Panc1 (cell line): ENCODE measurements at regions not wholly inside any gene's neighbourhood (a gene's known extent, or its start where the extent isn't known, plus 50 kb on each side); places are given as distances from the start of the nearest gene placed in this dataset.
"Not testable (repeated sequence)": the region's sequence is repeated elsewhere in the genome, so short reads cannot be mapped to it uniquely, and the experiment has no call there.

Experiments
- ATAC-seq: fragments of 200-7000 bp; cut with Tn5 transposase; 2 replicates; pipeline ENCODE4 v1.9.1; 2020; ENCODE audit warnings: mild to moderate bottlenecking, moderate library complexity
- BruUV-seq: library from RNA; stranded (reverse); fragments of 400-500 nt; replicated peaks from 2 replicates; lab custom pipeline; 2021; lab: Mats Ljungman, UMichigan
- CTCF ChIA-PET: fragments of 300-600 bp; sonication (Branson Sonifier 250); formaldehyde crosslinking; loops from one replicate; lab custom pipeline; 2022; ENCODE audit warnings: antibody characterized with exemption; lab: Charles Lee
- POLR2A ChIA-PET: fragments of 300-600 bp; sonication (Branson Sonifier 250); formaldehyde crosslinking; loops from one replicate; lab custom pipeline; 2022; ENCODE audit warnings: antibody characterized with exemption; lab: Charles Lee
- DNase-seq: peaks from one replicate; pipeline ENCODE4 v3.0.0-alpha.2; 2010; ENCODE audit warnings: low read depth, low spot score
- H3K27ac ChIP-seq: 2 replicates; pipeline ENCODE4 v1.5.1; 2011; ENCODE audit warnings: mild to moderate bottlenecking, low read length, inconsistent platforms
- H3K27me3 ChIP-seq: fragments of 200-500 bp; sonication (Bioruptor generic); 2 replicates; pipeline ENCODE4 v1.6.0; 2014; ENCODE audit warnings: low read length, inconsistent platforms; ENCODE audit not compliant: control insufficient read depth, insufficient read depth
- H3K36me3 ChIP-seq: fragments of 200-500 bp; sonication (Bioruptor generic); 2 replicates; pipeline ENCODE4 v1.5.1; 2014; ENCODE audit warnings: inconsistent platforms, mild to moderate bottlenecking, low read length, moderate library complexity; ENCODE audit not compliant: control insufficient read depth, insufficient read depth
- H3K4me1 ChIP-seq: 2 replicates; pipeline ENCODE4 v1.5.1; 2011; ENCODE audit warnings: inconsistent platforms, mild to moderate bottlenecking, low read length, moderate library complexity; ENCODE audit not compliant: control insufficient read depth, insufficient read depth
- H3K4me3 ChIP-seq, 2 experiments: 2 replicates each; pipeline ENCODE4 v1.5.1; 2011 to 2012; ENCODE audit warnings: low read depth in 2 of 2, low read length in 2 of 2, mild to moderate bottlenecking in 2 of 2, inconsistent platforms in 1 of 2, moderate library complexity in 1 of 2
- H3K9me3 ChIP-seq: fragments of 200-500 bp; sonication (Bioruptor generic); 2 replicates; pipeline ENCODE4 v1.5.1; 2014; ENCODE audit warnings: low read depth, mild to moderate bottlenecking, inconsistent platforms, low read length, moderate library complexity; ENCODE audit not compliant: control insufficient read depth, insufficient read depth
- POLR2AphosphoS5 ChIP-seq: IDR thresholded peaks from 2 replicates; pipeline ENCODE4 v1.6.1; 2012; ENCODE audit warnings: mild to moderate bottlenecking, low read depth, low read length, moderate library complexity
- REST ChIP-seq, 2 experiments: IDR thresholded peaks; 2 replicates each; pipeline ENCODE4 v1.6.1; 2011 to 2012; ENCODE audit warnings: low read depth in 2 of 2, control low read depth in 1 of 2, low read length in 1 of 2, mild to moderate bottlenecking in 1 of 2, moderate library complexity in 1 of 2; ENCODE audit not compliant: insufficient read depth in 1 of 2
- SIN3A ChIP-seq: IDR thresholded peaks from 2 replicates; pipeline ENCODE4 v1.6.1; 2012; ENCODE audit warnings: low read depth, mild to moderate bottlenecking, low read length, moderate library complexity, borderline replicate concordance; ENCODE audit not compliant: insufficient read depth
- TCF7L2 ChIP-seq: IDR thresholded peaks from 2 replicates; pipeline ENCODE4 v1.6.1; 2011; ENCODE audit warnings: mild to moderate bottlenecking, low read depth, low read length, inconsistent platforms
- in situ Hi-C: cut with HindIII; loops from 2 replicates; pipeline ENCODE4 v1.10.0; 2016; ENCODE audit warnings: low sequenced_read_pairs, low pct_unique_long_range_greater_than_20kb
- intact Hi-C: fragments of 100-400 bp; cut with micrococcal nuclease; formaldehyde crosslinking; loops from one replicate; pipeline ENCODE4 v1.10.0; 2022; ENCODE audit not compliant: unreplicated experiment
- TF ChIP-seq, protein P1 (sequence below): fragments of 450-650 bp; IDR thresholded peaks from 2 replicates; pipeline ENCODE4 v1.5.1; 2017; ENCODE audit warnings: mild to moderate bottlenecking

DNA sequence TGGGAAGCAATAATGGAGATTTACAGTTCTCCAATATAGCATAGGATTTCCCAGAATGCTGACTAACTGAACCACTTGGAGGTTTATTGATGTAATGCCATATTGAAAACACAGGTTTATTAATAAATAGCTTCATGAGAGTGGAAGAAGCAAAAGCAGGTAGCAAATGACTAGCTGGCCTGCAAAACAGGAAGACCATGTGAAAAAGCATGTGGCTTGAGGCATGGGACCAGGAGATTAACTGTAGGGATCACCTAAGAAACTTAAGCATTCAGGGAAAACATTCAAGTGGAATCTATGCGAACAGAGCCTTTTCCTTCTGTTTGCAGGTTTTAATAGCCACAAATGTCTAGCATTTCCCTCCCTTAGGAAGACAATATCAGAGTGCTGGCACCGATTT, 679.7 kb downstream of the ZEB2 start:
- ChIA-PET POLR2A (no interaction called here), CTCF (no interaction called here)
- H3K4me1 ChIP-seq, result no peaks in the 10 kb centered on the region
- intact Hi-C loops (no loop called here), in situ Hi-C loops (no loop called here)
- no TSS peak for BruUV-seq
- no peak for TF ChIP-seq SIN3A
- no peak for TF ChIP-seq POLR2AphosphoS5
- TF ChIP-seq TCF7L2, result no peak
- no peak for TF ChIP-seq REST (IDR thresholded peaks at IDR 0.05; ENCODE audit: insufficient read depth in 1 of 2, low read depth in 2 of 2, low read length in 1 of 2)
- TF ChIP-seq, protein P1, sequence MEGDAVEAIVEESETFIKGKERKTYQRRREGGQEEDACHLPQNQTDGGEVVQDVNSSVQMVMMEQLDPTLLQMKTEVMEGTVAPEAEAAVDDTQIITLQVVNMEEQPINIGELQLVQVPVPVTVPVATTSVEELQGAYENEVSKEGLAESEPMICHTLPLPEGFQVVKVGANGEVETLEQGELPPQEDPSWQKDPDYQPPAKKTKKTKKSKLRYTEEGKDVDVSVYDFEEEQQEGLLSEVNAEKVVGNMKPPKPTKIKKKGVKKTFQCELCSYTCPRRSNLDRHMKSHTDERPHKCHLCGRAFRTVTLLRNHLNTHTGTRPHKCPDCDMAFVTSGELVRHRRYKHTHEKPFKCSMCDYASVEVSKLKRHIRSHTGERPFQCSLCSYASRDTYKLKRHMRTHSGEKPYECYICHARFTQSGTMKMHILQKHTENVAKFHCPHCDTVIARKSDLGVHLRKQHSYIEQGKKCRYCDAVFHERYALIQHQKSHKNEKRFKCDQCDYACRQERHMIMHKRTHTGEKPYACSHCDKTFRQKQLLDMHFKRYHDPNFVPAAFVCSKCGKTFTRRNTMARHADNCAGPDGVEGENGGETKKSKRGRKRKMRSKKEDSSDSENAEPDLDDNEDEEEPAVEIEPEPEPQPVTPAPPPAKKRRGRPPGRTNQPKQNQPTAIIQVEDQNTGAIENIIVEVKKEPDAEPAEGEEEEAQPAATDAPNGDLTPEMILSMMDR, result no peak
- H3K4me3 ChIP-seq, result no peak overlapping the region
- H3K9me3 ChIP-seq, result no peaks in the 10 kb centered on the region
- H3K27me3 ChIP-seq, result no peaks in the 10 kb centered on the region
- no peak overlapping the region for H3K27ac ChIP-seq
- DNase-seq, result no peak
- H3K36me3 ChIP-seq, result no peaks in the 10 kb centered on the region
- ATAC-seq, result no peak

- POLR2A ChIA-PET, result no interaction called here
- DNase-seq (no peak), ATAC-seq (no peak)
- H3K27me3 ChIP-seq, result no peaks in the 10 kb centered on the region
- in situ Hi-C loops, result no loop called here
- H3K4me3 ChIP-seq, result no peak overlapping the region
- CTCF ChIA-PET, result no interaction called here
- TF ChIP-seq, protein P1, result no peak
- TF ChIP-seq POLR2AphosphoS5, result no peak
- no peak for TF ChIP-seq TCF7L2
- no peak for TF ChIP-seq SIN3A
- no peak for TF ChIP-seq REST (IDR thresholded peaks at IDR 0.05; ENCODE audit: insufficient read depth in 1 of 2, low read depth in 2 of 2, low read length in 1 of 2)
- no peaks in the 10 kb centered on the region for H3K4me1 ChIP-seq
- H3K9me3 ChIP-seq, result no peaks in the 10 kb centered on the region
- no peaks in the 10 kb centered on the region for H3K36me3 ChIP-seq
- BruUV-seq, result no TSS peak
- intact Hi-C loops, result no loop called here
- H3K27ac ChIP-seq, result no peak overlapping the region
These were observed 680.5 kb downstream of the ZEB2 start for GRCh38 chr2:143839456-143839855.

- H3K9me3 ChIP-seq, H3K4me1 ChIP-seq, BruUV-seq, H3K27ac ChIP-seq, intact Hi-C loops, POLR2A ChIA-PET, H3K27me3 ChIP-seq, ATAC-seq, H3K4me3 ChIP-seq, H3K36me3 ChIP-seq, CTCF ChIA-PET, DNase-seq, in situ Hi-C loops: not testable (repeated sequence)
These were observed 682.9 kb downstream of the ZEB2 start for GRCh38 chr2:143837055-143837454.
